ENCODE measurements at regions not wholly inside any gene's neighbourhood (a gene's known extent, or its start where the extent isn't known, plus 50 kb on each side); places are given as distances from the start of the nearest gene placed in this dataset.

DNA sequence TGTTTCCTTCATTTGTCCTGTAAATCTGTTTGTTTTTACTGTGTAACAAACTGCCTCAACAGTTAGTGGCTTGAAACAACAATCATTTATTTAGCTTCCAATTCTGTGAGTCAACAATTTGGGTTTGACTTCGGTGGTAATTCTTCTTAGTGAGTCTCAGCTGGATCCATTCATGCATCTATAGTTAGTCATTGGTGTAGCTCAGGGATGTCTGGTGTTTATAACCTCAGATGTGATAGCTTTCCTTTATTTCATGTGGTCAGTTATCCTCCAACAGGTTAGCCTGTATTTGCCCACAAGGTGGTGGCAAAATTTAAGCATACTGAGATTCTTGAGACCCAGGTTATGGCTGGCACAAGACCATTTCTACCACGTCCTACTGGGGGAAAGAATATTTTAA is 1267.2 kb downstream of the RAPGEF2 start:
- DNase-seq (ENCODE audit: extremely low read depth, low read depth): no peak
- TF ChIP-seq, protein P1, sequence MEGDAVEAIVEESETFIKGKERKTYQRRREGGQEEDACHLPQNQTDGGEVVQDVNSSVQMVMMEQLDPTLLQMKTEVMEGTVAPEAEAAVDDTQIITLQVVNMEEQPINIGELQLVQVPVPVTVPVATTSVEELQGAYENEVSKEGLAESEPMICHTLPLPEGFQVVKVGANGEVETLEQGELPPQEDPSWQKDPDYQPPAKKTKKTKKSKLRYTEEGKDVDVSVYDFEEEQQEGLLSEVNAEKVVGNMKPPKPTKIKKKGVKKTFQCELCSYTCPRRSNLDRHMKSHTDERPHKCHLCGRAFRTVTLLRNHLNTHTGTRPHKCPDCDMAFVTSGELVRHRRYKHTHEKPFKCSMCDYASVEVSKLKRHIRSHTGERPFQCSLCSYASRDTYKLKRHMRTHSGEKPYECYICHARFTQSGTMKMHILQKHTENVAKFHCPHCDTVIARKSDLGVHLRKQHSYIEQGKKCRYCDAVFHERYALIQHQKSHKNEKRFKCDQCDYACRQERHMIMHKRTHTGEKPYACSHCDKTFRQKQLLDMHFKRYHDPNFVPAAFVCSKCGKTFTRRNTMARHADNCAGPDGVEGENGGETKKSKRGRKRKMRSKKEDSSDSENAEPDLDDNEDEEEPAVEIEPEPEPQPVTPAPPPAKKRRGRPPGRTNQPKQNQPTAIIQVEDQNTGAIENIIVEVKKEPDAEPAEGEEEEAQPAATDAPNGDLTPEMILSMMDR (IDR thresholded peaks at IDR 0.05; ENCODE audit: low read depth, low read length): no peak

DNA sequence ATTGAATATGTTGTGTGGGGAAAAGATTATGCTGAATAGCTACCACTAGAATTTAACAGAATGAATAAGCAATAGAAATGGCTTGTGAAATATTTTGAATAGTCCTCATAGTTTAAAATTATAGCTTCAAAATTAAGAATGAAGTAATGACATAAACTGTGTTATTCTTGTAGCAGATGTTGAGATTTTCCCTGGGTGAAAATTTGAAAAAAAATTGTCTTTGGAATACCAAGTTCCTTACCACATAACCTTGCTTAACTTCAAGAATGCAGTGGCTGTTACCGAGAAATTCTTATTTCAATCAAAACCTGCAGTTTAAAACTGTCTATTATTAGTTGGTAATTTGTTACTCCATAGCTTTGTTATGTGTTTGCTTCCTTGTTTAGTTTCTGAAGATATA is 1268.6 kb downstream of the RAPGEF2 start:
- no peak for DNase-seq (ENCODE audit: extremely low read depth, low read depth)
- TF ChIP-seq, protein P1 (IDR thresholded peaks at IDR 0.05; ENCODE audit: low read depth, low read length): no peak

DNA sequence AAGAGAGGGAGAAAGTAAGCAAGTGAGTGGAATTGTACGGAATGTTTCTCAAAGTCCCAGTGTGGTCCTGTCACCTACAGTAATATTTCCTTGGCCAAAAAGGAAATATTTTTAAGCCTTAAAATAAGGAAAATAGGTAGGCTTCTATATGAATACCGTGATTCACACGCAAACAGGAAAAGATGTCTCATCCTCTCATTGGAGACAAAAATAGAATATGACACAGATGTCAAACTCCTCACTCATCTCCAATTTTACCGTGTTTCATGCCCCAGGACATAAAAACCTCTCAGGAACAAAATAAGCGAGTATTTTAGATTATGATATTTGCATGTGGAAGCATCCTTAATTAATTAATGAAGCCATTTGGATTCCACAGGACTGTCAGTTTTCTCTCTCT is 1269.5 kb downstream of the RAPGEF2 start:
- TF ChIP-seq, protein P1 (IDR thresholded peaks at IDR 0.05; ENCODE audit: low read depth, low read length): no peak
- no peak for DNase-seq (ENCODE audit: extremely low read depth, low read depth)

DNA sequence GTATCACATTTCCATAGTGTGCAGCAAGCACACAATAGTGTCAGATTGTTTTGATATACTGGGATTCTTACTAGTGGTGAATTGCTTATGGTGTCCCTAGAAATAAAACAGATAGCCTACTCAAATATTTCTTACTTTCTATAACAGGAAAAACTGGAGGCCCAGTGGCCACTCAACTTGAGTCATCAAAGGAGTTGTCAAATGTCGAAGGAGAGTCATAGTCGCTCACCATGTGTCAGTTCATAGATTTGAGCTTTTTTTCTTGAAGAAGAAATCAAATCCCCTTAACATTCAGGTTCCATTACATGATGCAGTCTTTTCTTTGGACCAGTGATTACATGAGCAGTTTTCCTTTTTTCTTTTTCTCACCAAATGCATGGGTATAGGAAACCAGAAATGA is 1271.0 kb downstream of the RAPGEF2 start:
- TF ChIP-seq, protein P1 (IDR thresholded peaks at IDR 0.05; ENCODE audit: low read depth, low read length): no peak
- no peak for DNase-seq (ENCODE audit: extremely low read depth, low read depth)

DNA sequence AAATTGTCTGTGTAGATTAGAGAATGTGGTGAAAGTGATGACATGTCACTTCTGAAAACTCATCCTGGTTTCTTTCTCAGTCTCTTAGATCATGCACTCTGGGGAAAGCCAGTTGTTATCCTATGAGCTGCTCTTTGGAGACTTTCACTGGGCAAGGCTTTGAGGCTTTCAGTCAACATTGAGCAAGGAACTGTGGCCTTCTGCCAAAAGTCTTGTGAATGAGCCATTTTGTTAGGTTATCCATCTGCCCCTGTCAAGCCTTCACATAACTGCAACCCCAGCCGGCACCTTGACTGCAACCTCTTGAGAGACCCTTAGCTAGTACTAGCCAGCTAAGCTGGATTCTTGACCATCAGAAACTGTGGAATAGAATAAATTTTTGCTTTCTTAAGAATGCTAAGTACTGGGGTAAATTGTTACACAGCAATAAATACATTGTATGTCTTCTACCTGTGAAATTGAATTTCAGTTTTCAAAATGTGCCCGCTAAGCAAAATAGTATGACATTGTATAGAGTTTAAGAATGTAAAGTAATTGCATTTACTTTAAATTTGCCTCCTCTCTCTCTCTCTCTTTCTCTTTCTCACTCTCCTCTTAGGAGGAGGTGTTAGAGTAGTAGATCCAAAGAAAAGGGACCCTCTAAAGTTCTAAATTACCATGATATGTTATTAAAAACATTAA is 1273.0 kb downstream of the RAPGEF2 start:
- TF ChIP-seq, protein P1 (IDR thresholded peaks at IDR 0.05; ENCODE audit: low read depth, low read length): no peak
- DNase-seq (ENCODE audit: extremely low read depth, low read depth): no peak

DNA sequence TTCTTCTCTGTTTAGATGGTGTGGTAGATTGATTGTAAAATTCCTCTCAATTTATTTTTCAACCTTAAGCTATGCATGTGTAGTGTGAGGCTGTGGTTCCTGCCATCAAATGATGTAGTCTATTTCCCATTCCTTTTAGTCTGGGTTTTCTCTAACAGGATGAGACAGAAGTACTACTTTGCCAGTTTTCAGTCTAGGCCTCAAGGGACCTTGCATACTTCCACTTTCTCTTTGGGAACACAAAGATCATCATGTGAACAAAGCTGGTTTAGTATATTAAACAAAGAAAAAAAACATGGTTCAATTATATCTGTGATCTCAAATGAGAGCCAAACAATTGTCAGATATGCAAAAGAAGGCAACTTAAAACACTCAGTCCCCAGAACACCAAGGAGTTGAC is 1284.0 kb downstream of the RAPGEF2 start:
- DNase-seq (ENCODE audit: extremely low read depth, low read depth): no peak
- TF ChIP-seq, protein P1 (IDR thresholded peaks at IDR 0.05; ENCODE audit: low read depth, low read length): no peak

DNA sequence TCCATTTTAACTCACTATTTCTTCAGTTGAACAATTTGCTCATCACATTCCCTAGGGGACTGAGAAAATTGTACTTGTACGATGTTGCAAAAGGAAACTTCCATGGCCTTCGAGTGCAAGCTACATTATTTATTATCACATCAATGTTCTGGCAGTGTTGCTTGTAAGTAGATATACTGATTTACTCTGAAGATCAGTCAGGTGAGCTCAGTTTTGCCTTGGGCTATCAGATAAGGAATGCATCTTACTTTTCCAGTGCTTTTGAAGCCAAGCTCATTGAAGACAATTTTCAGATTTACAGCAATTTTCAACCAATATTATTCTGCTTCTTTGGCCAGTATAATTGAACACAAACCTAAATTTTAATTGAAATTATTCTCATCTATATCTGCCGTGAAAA is 1296.9 kb downstream of the RAPGEF2 start:
- TF ChIP-seq, protein P1 (IDR thresholded peaks at IDR 0.05; ENCODE audit: low read depth, low read length): no peak
- no peak for DNase-seq (ENCODE audit: extremely low read depth, low read depth)

Measured in AG09319 (cell line).